Neuronal stem cell (in vitro differentiated cells): ENCODE measurements at regions not wholly inside any gene's neighbourhood (a gene's known extent, or its start where the extent isn't known, plus 50 kb on each side); places are given as distances from the start of the nearest gene placed in this dataset.

Experiments
- DNase-seq: peaks from one replicate; pipeline ENCODE4 v3.0.0-alpha.2; 2013; ENCODE audit warnings: low spot score
- H2AFZ ChIP-seq: one replicate; pipeline ENCODE4 v1.6.1; 2013; ENCODE audit warnings: mild to moderate bottlenecking, low read length, inconsistent platforms
- H2AK5ac ChIP-seq: 2 replicates; pipeline ENCODE4 v1.6.1; 2013; ENCODE audit warnings: low read depth, mild to moderate bottlenecking, inconsistent platforms, low read length, moderate library complexity, mixed read lengths
- H2BK120ac ChIP-seq: 2 replicates; pipeline ENCODE4 v1.6.1; 2013; ENCODE audit warnings: low read depth, mild to moderate bottlenecking, inconsistent platforms, low read length, moderate library complexity, mixed read lengths
- H2BK12ac ChIP-seq: one replicate; pipeline ENCODE4 v1.6.1; 2013; ENCODE audit warnings: low read length, inconsistent platforms
- H2BK15ac ChIP-seq: 2 replicates; pipeline ENCODE4 v1.6.1; 2013; ENCODE audit warnings: mild to moderate bottlenecking, low read length, inconsistent platforms, mixed read lengths
- H2BK5ac ChIP-seq: one replicate; pipeline ENCODE4 v1.6.1; 2013; ENCODE audit warnings: inconsistent platforms, mild to moderate bottlenecking, low read length, moderate library complexity
- H3K14ac ChIP-seq: one replicate; pipeline ENCODE4 v1.6.1; 2013; ENCODE audit warnings: low read length, inconsistent platforms
- H3K18ac ChIP-seq: 2 replicates; pipeline ENCODE4 v1.6.1; 2013; ENCODE audit warnings: low read length, inconsistent platforms
- H3K23ac ChIP-seq: 2 replicates; pipeline ENCODE4 v1.6.1; 2013; ENCODE audit warnings: low read depth, mild to moderate bottlenecking, mixed read lengths, low read length, inconsistent platforms; ENCODE audit not compliant: poor library complexity
- H3K27ac ChIP-seq: replicated peaks from 3 replicates; pipeline ENCODE4 v1.5.1; 2013; ENCODE audit warnings: low read length, inconsistent platforms
- H3K27me3 ChIP-seq, 3 experiments: 2 replicates each; pipeline ENCODE4 v1.6.1; 2013; ENCODE audit warnings: low read length in 3 of 3, mild to moderate bottlenecking in 2 of 3, inconsistent platforms in 1 of 3, low read depth in 1 of 3, mixed read lengths in 1 of 3, moderate library complexity in 1 of 3; ENCODE audit not compliant: control insufficient read depth in 3 of 3, insufficient read depth in 3 of 3
- H3K36me3 ChIP-seq, 2 donors: replicated peaks in 1 of 2; 2 replicates each; pipeline ENCODE4 v1.6.1; 2013; ENCODE audit warnings: low read length in 2 of 2; ENCODE audit not compliant: control insufficient read depth in 2 of 2, insufficient read depth in 2 of 2
- H3K4ac ChIP-seq: 2 replicates; pipeline ENCODE4 v1.6.1; 2013; ENCODE audit warnings: inconsistent platforms, mild to moderate bottlenecking, low read length, moderate library complexity
- H3K4me1 ChIP-seq, 2 donors: 1 replicate in 1 of 2; 2 replicates in 1 of 2; pipeline ENCODE4 v1.6.1; 2013; ENCODE audit warnings: low read length in 2 of 2, low read depth in 1 of 2; ENCODE audit not compliant: control insufficient read depth in 2 of 2, insufficient read depth in 1 of 2
- H3K4me2 ChIP-seq: one replicate; pipeline ENCODE4 v1.6.1; 2013; ENCODE audit warnings: mild to moderate bottlenecking, low read length, inconsistent platforms; ENCODE audit not compliant: insufficient read depth, poor library complexity, severe bottlenecking
- H3K4me3 ChIP-seq, 2 donors: 2 replicates each; pipeline ENCODE4 v1.5.1; 2013; ENCODE audit warnings: low read length in 2 of 2, mild to moderate bottlenecking in 2 of 2, inconsistent platforms in 1 of 2, moderate library complexity in 1 of 2
- H3K79me1 ChIP-seq: one replicate; pipeline ENCODE4 v1.6.1; 2013; ENCODE audit warnings: low read depth, mild to moderate bottlenecking, inconsistent platforms, low read length, moderate library complexity
- H3K9ac ChIP-seq: one replicate; pipeline ENCODE4 v1.6.1; 2013; ENCODE audit warnings: mild to moderate bottlenecking, low read depth, low read length, inconsistent platforms; ENCODE audit not compliant: poor library complexity
- H3K9me3 ChIP-seq, 2 donors: replicated peaks in 1 of 2; 2 replicates each; pipeline versions ENCODE3 to v1.6.1; 2013; ENCODE audit warnings: low read length in 2 of 2, mild to moderate bottlenecking in 2 of 2, inconsistent platforms in 1 of 2, low read depth in 1 of 2, mixed read lengths in 1 of 2, moderate library complexity in 1 of 2; ENCODE audit not compliant: control insufficient read depth in 2 of 2, insufficient read depth in 1 of 2
- H4K8ac ChIP-seq: one replicate; pipeline ENCODE4 v1.6.1; 2013; ENCODE audit warnings: low read depth, mild to moderate bottlenecking, inconsistent platforms, low read length, moderate library complexity
- H4K91ac ChIP-seq: one replicate; pipeline ENCODE4 v1.6.1; 2013; ENCODE audit warnings: low read length, low read depth, mild to moderate bottlenecking, inconsistent platforms; ENCODE audit not compliant: poor library complexity
- WGBS, 2 donors: extraction: QIAGEN DNeasy Blood & Tissue Kit; methylation state at CpG; one replicate each; pipeline ENCODE4 v1.1.7; 2013; ENCODE audit warnings: missing lambda C conversion rate in 2 of 2, mixed read lengths in 1 of 2; ENCODE audit not compliant: insufficient read length in 2 of 2, insufficient replicate concordance in 1 of 2; ENCODE audit errors: extremely low coverage in 2 of 2; 5-methylcytosine and 5-hydroxymethylcytosine counted together

- no peak overlapping the region for H4K91ac ChIP-seq
- peaks cover 0 to 4% (median 0%) of the 10 kb centered on the region in 3 experiments for H3K27me3 ChIP-seq
- WGBS, 2 donors = no CpG with 5 or more reads among the region's 7 CpGs
- no peak overlapping the region for H2BK12ac ChIP-seq
- H4K8ac ChIP-seq = no peak overlapping the region
- H2AFZ ChIP-seq = no peak overlapping the region
- H3K27ac ChIP-seq = no peak overlapping the region
- H3K79me1 ChIP-seq = no peaks in the 10 kb centered on the region
- no peak overlapping the region for H3K4ac ChIP-seq
- no peak overlapping the region for H3K4me3 ChIP-seq
- no peak overlapping the region for H3K9ac ChIP-seq
- no peak overlapping the region for H2AK5ac ChIP-seq
- no peaks in the 10 kb centered on the region for H3K9me3 ChIP-seq
- H3K4me2 ChIP-seq = no peak overlapping the region
- no peak for DNase-seq
- H2BK120ac ChIP-seq = no peak overlapping the region
- H3K36me3 ChIP-seq = no peaks in the 10 kb centered on the region
- no peaks in the 10 kb centered on the region for H3K4me1 ChIP-seq
- no peak overlapping the region for H3K14ac ChIP-seq
- H3K23ac ChIP-seq = no peak overlapping the region
- H3K18ac ChIP-seq = no peak overlapping the region
- no peak overlapping the region for H2BK5ac ChIP-seq
- H2BK15ac ChIP-seq = no peak overlapping the region
Observed at GRCh38 chr15:61309031-61309511, 80.0 kb upstream of the RORA start.

DNA sequence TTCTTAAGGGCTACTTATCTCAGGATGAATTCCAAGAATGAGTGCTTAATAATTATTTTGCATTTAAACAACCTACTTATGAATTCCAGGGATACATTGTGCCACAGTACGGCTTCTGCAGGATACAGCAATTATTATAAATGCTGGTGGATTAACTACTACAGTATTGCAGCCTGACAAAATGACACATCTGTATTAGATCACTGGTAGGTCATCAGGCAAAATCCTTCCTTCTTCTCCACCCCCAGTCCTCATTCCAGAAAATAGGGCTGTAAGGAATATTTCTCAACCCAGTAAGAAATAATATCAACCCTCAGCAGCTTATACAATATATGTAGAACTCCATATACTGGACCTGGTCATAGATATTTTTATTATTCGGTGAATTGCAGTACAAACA is 79.3 kb upstream of the RORA start:
- H3K4me3 ChIP-seq = no peak overlapping the region
- H4K8ac ChIP-seq = no peak overlapping the region
- H3K4ac ChIP-seq = no peak overlapping the region
- no peaks in the 10 kb centered on the region for H3K4me1 ChIP-seq
- H3K9me3 ChIP-seq = no peaks in the 10 kb centered on the region
- no peak overlapping the region for H2BK12ac ChIP-seq
- DNase-seq = no peak
- H3K36me3 ChIP-seq = no peaks in the 10 kb centered on the region
- peaks cover 0 to 4% (median 0%) of the 10 kb centered on the region in 3 experiments for H3K27me3 ChIP-seq
- WGBS, 2 donors = no CpG with 5 or more reads among the region's 2 CpGs
- no peak overlapping the region for H2BK5ac ChIP-seq
- H2BK15ac ChIP-seq = no peak overlapping the region
- H3K18ac ChIP-seq = no peak overlapping the region
- H3K23ac ChIP-seq = no peak overlapping the region
- H4K91ac ChIP-seq = no peak overlapping the region
- H3K14ac ChIP-seq = no peak overlapping the region
- no peak overlapping the region for H3K9ac ChIP-seq
- no peak overlapping the region for H3K27ac ChIP-seq
- H3K79me1 ChIP-seq = no peaks in the 10 kb centered on the region
- H2AFZ ChIP-seq = no peak overlapping the region
- no peak overlapping the region for H2BK120ac ChIP-seq
- no peak overlapping the region for H3K4me2 ChIP-seq
- no peak overlapping the region for H2AK5ac ChIP-seq

DNA sequence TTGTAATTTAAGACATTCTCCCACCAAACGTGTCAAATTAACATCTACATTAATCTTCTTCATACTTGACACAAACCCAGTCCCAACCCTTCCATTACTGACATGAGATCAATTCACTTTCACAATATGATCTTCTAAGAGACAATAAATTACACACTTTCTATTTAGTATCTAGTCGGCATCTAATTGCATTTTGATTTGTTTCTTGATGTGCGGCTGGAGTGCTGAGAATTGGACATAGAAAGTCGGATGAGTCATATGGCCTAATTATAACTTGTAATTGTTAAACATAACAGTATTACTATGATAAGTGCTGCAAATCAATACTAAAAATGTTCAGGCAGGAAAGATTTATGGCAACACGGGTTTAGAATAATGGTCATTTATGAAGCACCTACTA is 78.4 kb upstream of the RORA start:
- no peak for DNase-seq
- no peak overlapping the region for H3K4me2 ChIP-seq
- H2AK5ac ChIP-seq = no peak overlapping the region
- H3K9me3 ChIP-seq = no peaks in the 10 kb centered on the region
- no CpG with 5 or more reads among the region's 5 CpGs for WGBS, 2 donors
- H3K9ac ChIP-seq = no peak overlapping the region
- H3K27ac ChIP-seq = no peak overlapping the region
- H2BK15ac ChIP-seq = no peak overlapping the region
- no peak overlapping the region for H2AFZ ChIP-seq
- no peaks in the 10 kb centered on the region for H3K36me3 ChIP-seq
- H3K14ac ChIP-seq = no peak overlapping the region
- H3K27me3 ChIP-seq = peaks cover 0 to 4% (median 0%) of the 10 kb centered on the region in 3 experiments
- no peak overlapping the region for H3K23ac ChIP-seq
- no peak overlapping the region for H3K4ac ChIP-seq
- H2BK120ac ChIP-seq = no peak overlapping the region
- no peak overlapping the region for H4K91ac ChIP-seq
- no peak overlapping the region for H3K4me3 ChIP-seq
- H4K8ac ChIP-seq = no peak overlapping the region
- no peak overlapping the region for H2BK12ac ChIP-seq
- no peaks in the 10 kb centered on the region for H3K79me1 ChIP-seq
- no peaks in the 10 kb centered on the region for H3K4me1 ChIP-seq
- no peak overlapping the region for H2BK5ac ChIP-seq
- H3K18ac ChIP-seq = no peak overlapping the region

DNA sequence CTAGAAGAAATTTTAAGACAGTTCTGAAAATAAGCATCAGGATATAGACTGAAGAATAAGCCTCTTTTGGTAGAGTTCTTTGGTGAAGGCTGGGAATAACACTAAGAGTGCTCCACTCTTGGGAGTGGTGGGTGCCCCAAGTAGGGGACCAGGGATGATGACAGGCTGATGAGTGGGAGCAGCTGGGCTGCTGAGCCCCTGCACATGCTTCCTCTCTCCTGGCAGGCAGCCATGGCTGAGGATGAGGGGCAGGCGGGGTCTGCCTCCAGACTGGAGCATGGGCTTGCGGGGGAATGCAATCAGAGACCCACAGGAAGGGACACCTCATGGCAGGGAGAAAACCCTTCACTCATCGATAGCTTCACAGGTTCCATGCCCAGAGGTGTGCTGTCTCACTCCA is 72.6 kb upstream of the RORA start:
- Histone ChIP-seq H4K91ac (no peak overlapping the region), H3K9me3 (no peaks in the 10 kb centered on the region)
- no CpG with 5 or more reads among the region's 3 CpGs for WGBS, 2 donors

More for the DNA sequence above, 72.6 kb upstream of the RORA start:
- H3K27me3 ChIP-seq = no peaks in the 10 kb centered on the region
- no peak overlapping the region for H2BK120ac ChIP-seq
- no peak overlapping the region for H2BK12ac ChIP-seq
- H2AFZ ChIP-seq = no peak overlapping the region
- no peak overlapping the region for H3K27ac ChIP-seq
- H3K14ac ChIP-seq = no peak overlapping the region
- H3K4me1 ChIP-seq = no peaks in the 10 kb centered on the region
- no peak overlapping the region for H2AK5ac ChIP-seq
- H3K4ac ChIP-seq = no peak overlapping the region
- H3K9ac ChIP-seq = peak overlapping the region; percentile 26
- no peak for DNase-seq
- no peak overlapping the region for H2BK5ac ChIP-seq
- no peak overlapping the region for H3K23ac ChIP-seq
- no peak overlapping the region for H3K4me3 ChIP-seq
- H3K18ac ChIP-seq = no peak overlapping the region
- no peak overlapping the region for H3K4me2 ChIP-seq
- no peaks in the 10 kb centered on the region for H3K36me3 ChIP-seq
- no peak overlapping the region for H2BK15ac ChIP-seq
- no peaks in the 10 kb centered on the region for H3K79me1 ChIP-seq
- no peak overlapping the region for H4K8ac ChIP-seq
